ENCODE measurements at regions not wholly inside any gene's neighbourhood (a gene's known extent, or its start where the extent isn't known, plus 50 kb on each side); places are given as distances from the start of the nearest gene placed in this dataset.

DNA sequence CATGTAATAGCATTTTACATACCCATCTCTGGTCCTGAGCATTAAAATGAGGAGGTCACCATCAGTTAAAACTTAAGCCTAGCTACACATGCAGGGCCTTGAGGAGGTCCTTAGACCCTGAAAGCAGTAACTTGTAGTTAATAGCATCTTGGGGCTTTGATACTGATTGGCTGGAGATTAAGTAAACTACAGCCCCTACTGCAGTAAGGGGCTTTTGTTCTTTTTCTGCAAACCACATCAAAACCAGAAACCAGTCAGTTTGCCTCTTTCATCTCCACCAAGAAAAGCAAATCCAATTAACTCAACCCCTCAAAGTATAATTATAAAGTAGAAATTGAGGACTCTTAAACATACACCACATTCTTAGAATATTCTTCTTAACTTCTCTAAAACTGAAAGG lies 622.7 kb downstream of the ZPLD1 start:
- TF ChIP-seq, protein P1, sequence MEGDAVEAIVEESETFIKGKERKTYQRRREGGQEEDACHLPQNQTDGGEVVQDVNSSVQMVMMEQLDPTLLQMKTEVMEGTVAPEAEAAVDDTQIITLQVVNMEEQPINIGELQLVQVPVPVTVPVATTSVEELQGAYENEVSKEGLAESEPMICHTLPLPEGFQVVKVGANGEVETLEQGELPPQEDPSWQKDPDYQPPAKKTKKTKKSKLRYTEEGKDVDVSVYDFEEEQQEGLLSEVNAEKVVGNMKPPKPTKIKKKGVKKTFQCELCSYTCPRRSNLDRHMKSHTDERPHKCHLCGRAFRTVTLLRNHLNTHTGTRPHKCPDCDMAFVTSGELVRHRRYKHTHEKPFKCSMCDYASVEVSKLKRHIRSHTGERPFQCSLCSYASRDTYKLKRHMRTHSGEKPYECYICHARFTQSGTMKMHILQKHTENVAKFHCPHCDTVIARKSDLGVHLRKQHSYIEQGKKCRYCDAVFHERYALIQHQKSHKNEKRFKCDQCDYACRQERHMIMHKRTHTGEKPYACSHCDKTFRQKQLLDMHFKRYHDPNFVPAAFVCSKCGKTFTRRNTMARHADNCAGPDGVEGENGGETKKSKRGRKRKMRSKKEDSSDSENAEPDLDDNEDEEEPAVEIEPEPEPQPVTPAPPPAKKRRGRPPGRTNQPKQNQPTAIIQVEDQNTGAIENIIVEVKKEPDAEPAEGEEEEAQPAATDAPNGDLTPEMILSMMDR (IDR thresholded peaks at IDR 0.05) = no peak
- no peak for TF ChIP-seq ZFX (IDR thresholded peaks at IDR 0.05; ENCODE audit: borderline replicate concordance)

Measured in 22Rv1 (cell line).